IMR-90 (cell line): ENCODE measurements at regions not wholly inside any gene's neighbourhood (a gene's known extent, or its start where the extent isn't known, plus 50 kb on each side); places are given as distances from the start of the nearest gene placed in this dataset.

Experiments used
- ATAC-seq: fragments of 200-7000 bp; cut with Tn5 transposase; 2 replicates; pipeline ENCODE4 v1.9.1; 2020; ENCODE audit warnings: low read depth, mild to moderate bottlenecking, moderate library complexity
- BruUV-seq: library from RNA; stranded (reverse); fragments of 400-500 nt; replicated peaks from 2 replicates; lab custom pipeline; 2021; lab: Mats Ljungman, UMichigan
- CTCF ChIA-PET: fragments of 300-600 bp; formaldehyde crosslinking; extraction: SDS; loops from one replicate; lab custom pipeline; 2021; ENCODE audit warnings: antibody characterized with exemption; lab: Yijun Ruan, JAX
- POLR2A ChIA-PET: fragments of 300-600 bp; sonication (Branson Sonifier 250); formaldehyde crosslinking; loops from one replicate; lab custom pipeline; 2022; ENCODE audit warnings: antibody characterized with exemption; ENCODE audit not compliant: unreplicated experiment; lab: Charles Lee
- DNase-seq: peaks from one replicate; pipeline ENCODE4 v3.0.0; 2013
- H2AFZ ChIP-seq: replicated peaks from 2 replicates; pipeline ENCODE3; 2013; ENCODE audit warnings: low read length, mild to moderate bottlenecking; ENCODE audit not compliant: poor library complexity
- H2AK5ac ChIP-seq: 2 replicates; pipeline ENCODE4 v1.6.1; 2013; ENCODE audit warnings: low read depth, low read length, inconsistent platforms
- H2AK9ac ChIP-seq: replicated peaks from 2 replicates; pipeline ENCODE3; 2013; ENCODE audit warnings: mild to moderate bottlenecking, low read depth, low read length, moderate library complexity; ENCODE audit not compliant: poor library complexity
- H2BK120ac ChIP-seq: 2 replicates; pipeline ENCODE4 v1.6.1; 2013; ENCODE audit warnings: low read depth, low read length, inconsistent platforms
- H2BK15ac ChIP-seq: 3 replicates; pipeline ENCODE4 v1.6.1; 2013; ENCODE audit warnings: low read depth, low read length, inconsistent platforms
- H2BK20ac ChIP-seq: 2 replicates; pipeline ENCODE4 v1.6.1; 2013; ENCODE audit warnings: low read depth, mild to moderate bottlenecking, inconsistent platforms, low read length, moderate library complexity
- H2BK5ac ChIP-seq: 2 replicates; pipeline ENCODE4 v1.6.1; 2013; ENCODE audit warnings: mild to moderate bottlenecking, low read depth, low read length, inconsistent platforms; ENCODE audit not compliant: poor library complexity, severe bottlenecking
- H3K14ac ChIP-seq: replicated peaks from 2 replicates; pipeline ENCODE4 v1.6.1; 2013; ENCODE audit warnings: low read depth, low read length, inconsistent platforms
- H3K18ac ChIP-seq: 2 replicates; pipeline ENCODE4 v1.6.1; 2013; ENCODE audit warnings: low read depth, low read length, control low read depth
- H3K23ac ChIP-seq: 2 replicates; pipeline ENCODE4 v1.6.1; 2013; ENCODE audit warnings: low read depth, low read length, inconsistent platforms
- H3K27ac ChIP-seq: 2 replicates; pipeline ENCODE4 v1.5.1; 2013; ENCODE audit warnings: mild to moderate bottlenecking, control low read depth, low read length; ENCODE audit not compliant: insufficient read depth
- H3K27me3 ChIP-seq: 2 replicates; pipeline ENCODE4 v1.6.1; 2013; ENCODE audit warnings: low read length; ENCODE audit not compliant: control insufficient read depth, insufficient read depth
- H3K36me3 ChIP-seq: 2 replicates; pipeline ENCODE4 v1.6.1; 2013; ENCODE audit warnings: low read length, mixed read lengths; ENCODE audit not compliant: control insufficient read depth, insufficient read depth
- H3K4ac ChIP-seq: 2 replicates; pipeline ENCODE4 v1.6.1; 2013; ENCODE audit warnings: low read depth, low read length, inconsistent platforms
- H3K4me1 ChIP-seq: 2 replicates; pipeline ENCODE4 v1.6.1; 2013; ENCODE audit warnings: low read length, mixed read lengths; ENCODE audit not compliant: control insufficient read depth, insufficient read depth
- H3K4me2 ChIP-seq: 2 replicates; pipeline ENCODE4 v1.6.1; 2013; ENCODE audit warnings: low read depth, mild to moderate bottlenecking, control low read depth, low read length, moderate library complexity
- H3K4me3 ChIP-seq: 2 replicates; pipeline ENCODE4 v1.5.1; 2013; ENCODE audit warnings: low read depth, mild to moderate bottlenecking, control low read depth, low read length, moderate library complexity; ENCODE audit not compliant: insufficient read depth
- H3K56ac ChIP-seq: 2 replicates; pipeline ENCODE4 v1.6.1; 2013; ENCODE audit warnings: low read length, inconsistent platforms; ENCODE audit not compliant: insufficient read depth; ENCODE audit errors: extremely low read depth
- H3K79me1 ChIP-seq, 2 experiments: 2 replicates each; pipeline ENCODE4 v1.6.1; 2013; ENCODE audit warnings: low read length in 2 of 2, inconsistent platforms in 1 of 2, low read depth in 1 of 2
- H3K9ac ChIP-seq: 2 replicates; pipeline ENCODE4 v1.6.1; 2013; ENCODE audit warnings: low read depth, low read length, control low read depth
- H3K9me1 ChIP-seq: 2 replicates; pipeline ENCODE4 v1.6.1; 2013; ENCODE audit warnings: low read length, inconsistent platforms; ENCODE audit not compliant: insufficient read depth
- H3K9me3 ChIP-seq: 2 replicates; pipeline ENCODE4 v1.6.1; 2013; ENCODE audit warnings: low read length; ENCODE audit not compliant: control insufficient read depth, insufficient read depth
- H4K20me1 ChIP-seq: 2 replicates; pipeline ENCODE4 v1.6.1; 2013; ENCODE audit warnings: low read length, inconsistent platforms; ENCODE audit not compliant: insufficient read depth
- H4K5ac ChIP-seq: 2 replicates; pipeline ENCODE4 v1.6.1; 2013; ENCODE audit warnings: mild to moderate bottlenecking, low read depth, low read length, control low read depth
- H4K8ac ChIP-seq, 2 experiments: 2 replicates each; pipeline ENCODE4 v1.6.1; 2013; ENCODE audit warnings: low read depth in 2 of 2, low read length in 2 of 2, control low read depth in 1 of 2, inconsistent platforms in 1 of 2
- H4K91ac ChIP-seq: 2 replicates; pipeline ENCODE4 v1.6.1; 2013; ENCODE audit warnings: low read depth, low read length, inconsistent platforms; ENCODE audit not compliant: insufficient read depth
- CEBPB ChIP-seq: IDR thresholded peaks from 2 replicates; pipeline ENCODE4 v1.6.1; 2012; ENCODE audit warnings: low read depth, low read length, improper control_type of control experiment
- CHD1 ChIP-seq: IDR thresholded peaks from 2 replicates; pipeline ENCODE4 v1.6.1; 2012; ENCODE audit warnings: low read depth, low read length, improper control_type of control experiment
- CTCF ChIP-seq: conservative IDR thresholded peaks from 2 replicates; pipeline ENCODE4 v1.5.1; 2012; ENCODE audit warnings: mild to moderate bottlenecking, low read depth, low read length, improper control_type of control experiment
- FOS ChIP-seq: fragments of 150-350 bp; IDR thresholded peaks from 2 replicates; pipeline ENCODE4 v1.6.1; 2016; ENCODE audit warnings: low read depth, low read length
- MAFK ChIP-seq: IDR thresholded peaks from 2 replicates; pipeline ENCODE4 v1.6.1; 2012; ENCODE audit warnings: low read depth, low read length, improper control_type of control experiment
- MXI1 ChIP-seq: IDR thresholded peaks from 2 replicates; pipeline ENCODE4 v1.6.1; 2012; ENCODE audit warnings: low read depth, mild to moderate bottlenecking, low read length, moderate library complexity, borderline replicate concordance
- NFE2L2 ChIP-seq: fragments of 150-350 bp; IDR thresholded peaks from 2 replicates; pipeline ENCODE4 v1.6.1; 2016; ENCODE audit warnings: low read depth, mild to moderate bottlenecking, low read length
- POLR2A ChIP-seq: IDR thresholded peaks from 2 replicates; pipeline ENCODE4 v1.6.1; 2012; ENCODE audit warnings: mild to moderate bottlenecking, low read depth, low read length
- RAD21 ChIP-seq: IDR thresholded peaks from 2 replicates; pipeline ENCODE4 v1.6.1; 2012; ENCODE audit warnings: low read length, improper control_type of control experiment
- RCOR1 ChIP-seq: IDR thresholded peaks from 2 replicates; pipeline ENCODE4 v1.6.1; 2012; ENCODE audit warnings: mild to moderate bottlenecking, low read length, improper control_type of control experiment; ENCODE audit not compliant: insufficient replicate concordance
- WGBS, 2 experiments: methylation state at CpG; one replicate each; pipeline versions ENCODE4 v1.1.5 to v1.1.7; 2013; ENCODE audit warnings: missing lambda C conversion rate in 2 of 2; ENCODE audit not compliant: insufficient read length in 1 of 2; ENCODE audit errors: extremely low coverage in 2 of 2; 5-methylcytosine and 5-hydroxymethylcytosine counted together
- dilution Hi-C: fragments of 300-500 bp; cut with HindIII; formaldehyde crosslinking; loops from one replicate; pipeline ENCODE4 v1.14.3; 2018; ENCODE audit warnings: low sequenced_read_pairs; ENCODE audit not compliant: unreplicated experiment
- in situ Hi-C: fragments of 300-500 bp; cut with MboI; formaldehyde crosslinking; loops from 3 replicates; pipeline ENCODE4 v1.14.3; 2019; ENCODE audit warnings: low sequenced_read_pairs, inconsistent platforms, mixed read lengths
- intact Hi-C: fragments of 100-400 bp; cut with micrococcal nuclease; formaldehyde crosslinking; loops from 2 replicates; pipeline ENCODE4 v1.10.0; 2022

- H4K5ac ChIP-seq = peak overlapping the region; percentile 88; the same call in 1 of the 2 replicates
- H3K4me3 ChIP-seq = no peak overlapping the region
- peak overlapping the region; percentile 58; the same call in 1 of the 2 replicates for H3K4me2 ChIP-seq
- peak overlapping the region; percentile 97 for H2BK120ac ChIP-seq
- ATAC-seq (peak; percentile 49), DNase-seq (peak; percentile 83)
- dilution Hi-C loops = no loop called here
- H3K79me1 ChIP-seq = 0 out of 4 replicates have a peak, but pooled peaks cover 0 to 3% of the 10 kb centered on the region in 2 experiments
- H4K8ac ChIP-seq = peak overlapping the region; percentile 91 to 95
- peak overlapping the region; percentile 95; the same call in 1 of the 2 replicates for H2AK5ac ChIP-seq
- peak overlapping the region; percentile 80 for H3K14ac ChIP-seq
- CTCF ChIA-PET = interaction anchor here (0.6 kb wide), 1 partner anchor 59 kb away, joined by 4 read pairs; no protein-coding TSS in a partner anchor
- peak overlapping the region; percentile 87 for H2BK5ac ChIP-seq
- H2BK15ac ChIP-seq = peak overlapping the region; percentile 96; the same call in 2 of the 3 replicates
- H3K4ac ChIP-seq = peak overlapping the region; percentile 95
- WGBS, 2 experiments = no CpG with 5 or more reads among the region's 2 CpGs
- H3K9me1 ChIP-seq = peaks cover 18% of the 10 kb centered on the region
- no peaks in the 10 kb centered on the region for H3K36me3 ChIP-seq
- POLR2A ChIA-PET = no interaction called here
- H3K9me3 ChIP-seq = no peaks in the 10 kb centered on the region
- peak overlapping the region; percentile 98 for H2BK20ac ChIP-seq
- peak overlapping the region; percentile 88 for H3K18ac ChIP-seq
- intact Hi-C loops = loop anchor here (5.0 kb wide), 2 partner anchors 81 to 101 kb away; no protein-coding TSS in a partner anchor
- H3K23ac ChIP-seq = peak overlapping the region; percentile 97; the same call in 1 of the 2 replicates
- no peak overlapping the region for H2AK9ac ChIP-seq
- H4K20me1 ChIP-seq = no peaks in the 10 kb centered on the region
- H4K91ac ChIP-seq = peak overlapping the region; percentile 98
- TF ChIP-seq RCOR1 (no peak), MXI1 (no peak), CTCF (no peak), RAD21 (no peak), FOS (peak; percentile 51), NFE2L2 (no peak), CHD1 (no peak), POLR2A (no peak), CEBPB (peak; percentile 93), MAFK (peak; percentile 85)
- peak overlapping the region; percentile 68; the same call in 1 of the 2 replicates for H3K9ac ChIP-seq
- no peak overlapping the region for H2AFZ ChIP-seq
- BruUV-seq = no TSS peak
- H3K27ac ChIP-seq = peak overlapping the region; percentile 95
- in situ Hi-C loops = no loop called here
- peaks cover 21% of the 10 kb centered on the region for H3K4me1 ChIP-seq
- peak overlapping the region; percentile 92 for H3K56ac ChIP-seq
- no peaks in the 10 kb centered on the region for H3K27me3 ChIP-seq
These were observed 63.7 kb upstream of the IL6 start for GRCh38 chr7:22663357-22663718.
